ENCODE measurements at regions not wholly inside any gene's neighbourhood (a gene's known extent, or its start where the extent isn't known, plus 50 kb on each side); places are given as distances from the start of the nearest gene placed in this dataset.
"Not testable (repeated sequence)": the region's sequence is repeated elsewhere in the genome, so short reads cannot be mapped to it uniquely, and the experiment has no call there.

GRCh38 chr2:13308989-13309388, 592.3 kb downstream of the TRIB2 start:
- Histone ChIP-seq H3K4me1 (ENCODE audit: control insufficient read depth, insufficient read depth, low read length) (no peaks in the 10 kb centered on the region), H3K9ac (ENCODE audit: low read depth, low read length) (no peak overlapping the region), H3K4me3 (ENCODE audit: low read depth, low read length) (no peak overlapping the region), H3K27me3 (ENCODE audit: control insufficient read depth, insufficient read depth, low read length) (no peaks in the 10 kb centered on the region), H3K9me3 (ENCODE audit: control insufficient read depth, insufficient read depth, low read length) (no peaks in the 10 kb centered on the region), H3K36me3 (ENCODE audit: control insufficient read depth, insufficient read depth, low read length) (no peaks in the 10 kb centered on the region)

GRCh38 chr2:13332060-13332459, 615.3 kb downstream of the TRIB2 start:
- Histone ChIP-seq H3K9ac (ENCODE audit: low read depth, low read length) (no peak overlapping the region), H3K9me3 (ENCODE audit: control insufficient read depth, insufficient read depth, low read length) (no peaks in the 10 kb centered on the region), H3K4me3 (ENCODE audit: low read depth, low read length) (no peak overlapping the region), H3K4me1 (ENCODE audit: control insufficient read depth, insufficient read depth, low read length) (no peaks in the 10 kb centered on the region), H3K27me3 (ENCODE audit: control insufficient read depth, insufficient read depth, low read length) (no peaks in the 10 kb centered on the region), H3K36me3 (ENCODE audit: control insufficient read depth, insufficient read depth, low read length) (no peaks in the 10 kb centered on the region)

- not testable (repeated sequence) for H3K4me1 ChIP-seq (ENCODE audit: control insufficient read depth, insufficient read depth, low read length); H3K9me3 ChIP-seq (ENCODE audit: control insufficient read depth, insufficient read depth, low read length); H3K27me3 ChIP-seq (ENCODE audit: control insufficient read depth, insufficient read depth, low read length); H3K36me3 ChIP-seq (ENCODE audit: control insufficient read depth, insufficient read depth, low read length); H3K4me3 ChIP-seq (ENCODE audit: low read depth, low read length); H3K9ac ChIP-seq (ENCODE audit: low read depth, low read length)
Observed at GRCh38 chr2:13334071-13334470, 617.3 kb downstream of the TRIB2 start.

GRCh38 chr2:13334545-13334944, 617.8 kb downstream of the TRIB2 start:
- no peaks in the 10 kb centered on the region for H3K4me1 ChIP-seq (ENCODE audit: control insufficient read depth, insufficient read depth, low read length)
- no peak overlapping the region for H3K4me3 ChIP-seq (ENCODE audit: low read depth, low read length)
- no peaks in the 10 kb centered on the region for H3K36me3 ChIP-seq (ENCODE audit: control insufficient read depth, insufficient read depth, low read length)
- no peaks in the 10 kb centered on the region for H3K9me3 ChIP-seq (ENCODE audit: control insufficient read depth, insufficient read depth, low read length)
- no peak overlapping the region for H3K9ac ChIP-seq (ENCODE audit: low read depth, low read length)
- no peaks in the 10 kb centered on the region for H3K27me3 ChIP-seq (ENCODE audit: control insufficient read depth, insufficient read depth, low read length)

GRCh38 chr2:13335862-13336535, 619.3 kb downstream of the TRIB2 start:
- Histone ChIP-seq H3K4me3 (ENCODE audit: low read depth, low read length) (no peak overlapping the region), H3K9ac (ENCODE audit: low read depth, low read length) (no peak overlapping the region), H3K27me3 (ENCODE audit: control insufficient read depth, insufficient read depth, low read length) (no peaks in the 10 kb centered on the region), H3K4me1 (ENCODE audit: control insufficient read depth, insufficient read depth, low read length) (no peaks in the 10 kb centered on the region), H3K9me3 (ENCODE audit: control insufficient read depth, insufficient read depth, low read length) (no peaks in the 10 kb centered on the region), H3K36me3 (ENCODE audit: control insufficient read depth, insufficient read depth, low read length) (no peaks in the 10 kb centered on the region)

- Histone ChIP-seq H3K9ac (ENCODE audit: low read depth, low read length) (no peak overlapping the region), H3K36me3 (ENCODE audit: control insufficient read depth, insufficient read depth, low read length) (no peaks in the 10 kb centered on the region), H3K27me3 (ENCODE audit: control insufficient read depth, insufficient read depth, low read length) (no peaks in the 10 kb centered on the region), H3K9me3 (ENCODE audit: control insufficient read depth, insufficient read depth, low read length) (no peaks in the 10 kb centered on the region), H3K4me3 (ENCODE audit: low read depth, low read length) (no peak overlapping the region), H3K4me1 (ENCODE audit: control insufficient read depth, insufficient read depth, low read length) (no peaks in the 10 kb centered on the region)
Observed at GRCh38 chr2:13351068-13351467, 634.3 kb downstream of the TRIB2 start.

- no peaks in the 10 kb centered on the region for H3K36me3 ChIP-seq (ENCODE audit: control insufficient read depth, insufficient read depth, low read length)
- no peaks in the 10 kb centered on the region for H3K27me3 ChIP-seq (ENCODE audit: control insufficient read depth, insufficient read depth, low read length)
- H3K4me3 ChIP-seq (ENCODE audit: low read depth, low read length): no peak overlapping the region
- no peaks in the 10 kb centered on the region for H3K9me3 ChIP-seq (ENCODE audit: control insufficient read depth, insufficient read depth, low read length)
- H3K9ac ChIP-seq (ENCODE audit: low read depth, low read length): no peak overlapping the region
- H3K4me1 ChIP-seq (ENCODE audit: control insufficient read depth, insufficient read depth, low read length): no peaks in the 10 kb centered on the region
Observed at GRCh38 chr2:13353083-13353482, 636.3 kb downstream of the TRIB2 start.

GRCh38 chr2:13354031-13354430, 637.3 kb downstream of the TRIB2 start:
- Histone ChIP-seq H3K9me3 (ENCODE audit: control insufficient read depth, insufficient read depth, low read length) (no peaks in the 10 kb centered on the region), H3K4me1 (ENCODE audit: control insufficient read depth, insufficient read depth, low read length) (no peaks in the 10 kb centered on the region), H3K9ac (ENCODE audit: low read depth, low read length) (no peak overlapping the region), H3K36me3 (ENCODE audit: control insufficient read depth, insufficient read depth, low read length) (no peaks in the 10 kb centered on the region), H3K27me3 (ENCODE audit: control insufficient read depth, insufficient read depth, low read length) (no peaks in the 10 kb centered on the region), H3K4me3 (ENCODE audit: low read depth, low read length) (no peak overlapping the region)

GRCh38 chr2:13381928-13382327, 665.2 kb downstream of the TRIB2 start:
- not testable (repeated sequence) for H3K9me3 ChIP-seq (ENCODE audit: control insufficient read depth, insufficient read depth, low read length); H3K4me3 ChIP-seq (ENCODE audit: low read depth, low read length); H3K27me3 ChIP-seq (ENCODE audit: control insufficient read depth, insufficient read depth, low read length); H3K36me3 ChIP-seq (ENCODE audit: control insufficient read depth, insufficient read depth, low read length); H3K9ac ChIP-seq (ENCODE audit: low read depth, low read length); H3K4me1 ChIP-seq (ENCODE audit: control insufficient read depth, insufficient read depth, low read length)

- not testable (repeated sequence) for H3K4me1 ChIP-seq (ENCODE audit: control insufficient read depth, insufficient read depth, low read length); H3K9ac ChIP-seq (ENCODE audit: low read depth, low read length); H3K36me3 ChIP-seq (ENCODE audit: control insufficient read depth, insufficient read depth, low read length); H3K27me3 ChIP-seq (ENCODE audit: control insufficient read depth, insufficient read depth, low read length); H3K4me3 ChIP-seq (ENCODE audit: low read depth, low read length); H3K9me3 ChIP-seq (ENCODE audit: control insufficient read depth, insufficient read depth, low read length)
Observed at GRCh38 chr2:13389172-13389571, 672.4 kb downstream of the TRIB2 start.

- Histone ChIP-seq H3K9ac (ENCODE audit: low read depth, low read length) (no peak overlapping the region), H3K4me1 (ENCODE audit: control insufficient read depth, insufficient read depth, low read length) (no peaks in the 10 kb centered on the region), H3K4me3 (ENCODE audit: low read depth, low read length) (no peak overlapping the region), H3K27me3 (ENCODE audit: control insufficient read depth, insufficient read depth, low read length) (no peaks in the 10 kb centered on the region), H3K9me3 (ENCODE audit: control insufficient read depth, insufficient read depth, low read length) (no peaks in the 10 kb centered on the region), H3K36me3 (ENCODE audit: control insufficient read depth, insufficient read depth, low read length) (no peaks in the 10 kb centered on the region)
Observed at GRCh38 chr2:13390676-13391075, 673.9 kb downstream of the TRIB2 start.

- H3K4me1 ChIP-seq (ENCODE audit: control insufficient read depth, insufficient read depth, low read length): no peaks in the 10 kb centered on the region
- no peak overlapping the region for H3K9ac ChIP-seq (ENCODE audit: low read depth, low read length)
- H3K27me3 ChIP-seq (ENCODE audit: control insufficient read depth, insufficient read depth, low read length): no peaks in the 10 kb centered on the region
- H3K4me3 ChIP-seq (ENCODE audit: low read depth, low read length): no peak overlapping the region
- H3K36me3 ChIP-seq (ENCODE audit: control insufficient read depth, insufficient read depth, low read length): no peaks in the 10 kb centered on the region
- H3K9me3 ChIP-seq (ENCODE audit: control insufficient read depth, insufficient read depth, low read length): no peaks in the 10 kb centered on the region
Observed at GRCh38 chr2:13401312-13401711, 684.6 kb downstream of the TRIB2 start.
